Fibroblast of the aortic adventitia (primary cell): ENCODE measurements at regions not wholly inside any gene's neighbourhood (a gene's known extent, or its start where the extent isn't known, plus 50 kb on each side); places are given as distances from the start of the nearest gene placed in this dataset.

ENCODE experiments used
- DNase-seq: peaks from one replicate; pipeline ENCODE4 v3.0.0-alpha.2; 2010; ENCODE audit warnings: low read depth
- H3K4me3 ChIP-seq: 2 replicates; pipeline ENCODE4 v1.5.1; 2011; ENCODE audit warnings: low read depth, mild to moderate bottlenecking, control low read depth, low read length, moderate library complexity
- CTCF ChIP-seq: IDR thresholded peaks from 2 replicates; pipeline ENCODE4 v1.5.1; 2011; ENCODE audit warnings: mild to moderate bottlenecking, low read length, control low read depth, inconsistent platforms; ENCODE audit not compliant: insufficient read depth

- no peak for DNase-seq
- no peak overlapping the region for H3K4me3 ChIP-seq
- no peak for TF ChIP-seq CTCF
Measured at GRCh38 chr18:60663060-60663989, 290.8 kb upstream of the MC4R start.

GRCh38 chr18:60664736-60665135 lies 292.2 kb upstream of the MC4R start:
- DNase-seq = no peak
- TF ChIP-seq CTCF = no peak
- H3K4me3 ChIP-seq = no peak overlapping the region

- DNase-seq = no peak
- no peak for TF ChIP-seq CTCF
- H3K4me3 ChIP-seq = no peak overlapping the region
Measured at GRCh38 chr18:60667016-60667415, 294.4 kb upstream of the MC4R start.

GRCh38 chr18:60668583-60668982 lies 296.0 kb upstream of the MC4R start:
- no peak for DNase-seq
- TF ChIP-seq CTCF = no peak
- H3K4me3 ChIP-seq = no peak overlapping the region

- no peak overlapping the region for H3K4me3 ChIP-seq
- DNase-seq = no peak
- TF ChIP-seq CTCF = no peak
Measured at GRCh38 chr18:60669938-60670337, 297.4 kb upstream of the MC4R start.

- H3K4me3 ChIP-seq = no peak overlapping the region
- DNase-seq = no peak
- no peak for TF ChIP-seq CTCF
Measured at GRCh38 chr18:60671021-60671420, 298.4 kb upstream of the MC4R start.

GRCh38 chr18:60675126-60675525 lies 302.6 kb upstream of the MC4R start:
- no peak for TF ChIP-seq CTCF
- DNase-seq = no peak
- H3K4me3 ChIP-seq = no peak overlapping the region
